ENCODE measurements at regions not wholly inside any gene's neighbourhood (a gene's known extent, or its start where the extent isn't known, plus 50 kb on each side); places are given as distances from the start of the nearest gene placed in this dataset.

DNA sequence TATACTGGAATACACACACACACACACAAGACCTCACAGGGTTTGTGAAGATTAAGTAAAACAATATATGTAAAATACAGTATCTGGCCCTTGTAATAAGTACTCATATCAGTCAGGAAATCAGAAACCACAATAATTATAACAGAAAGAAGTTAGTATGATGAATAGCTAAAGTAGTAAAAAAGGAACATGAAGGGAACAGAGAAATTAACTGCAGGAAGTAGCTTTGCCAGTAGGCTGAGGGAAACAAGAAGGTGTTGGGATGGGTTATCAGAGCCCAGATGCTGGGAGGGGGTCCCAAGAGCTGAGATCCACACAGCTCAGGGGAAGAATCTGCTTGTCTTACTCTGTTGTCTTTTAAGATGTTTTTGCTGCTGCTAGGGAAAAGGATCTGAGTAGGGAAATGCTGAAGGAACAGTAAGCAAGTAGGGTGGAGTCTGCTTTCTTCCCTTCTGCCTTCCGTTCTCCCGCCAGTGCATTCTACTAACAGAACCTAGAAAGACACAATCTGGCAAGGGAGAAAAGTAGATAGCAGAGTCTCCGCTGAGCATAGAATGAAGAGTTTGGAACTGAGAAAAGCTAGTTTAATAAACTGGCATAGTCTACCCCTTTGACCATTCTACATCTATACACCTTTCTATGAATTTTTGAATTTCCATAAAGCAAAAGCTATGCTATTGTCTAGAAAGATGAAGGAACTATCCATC lies 55.3 kb upstream of the ALDH1A1 start:
- no peak overlapping the region for H3K4me3 ChIP-seq
- no peaks in the 10 kb centered on the region for H3K9me3 ChIP-seq
- H3K27ac ChIP-seq = no peak overlapping the region
- H3K36me3 ChIP-seq = no peaks in the 10 kb centered on the region
- DNase-seq (ENCODE audit: low spot score in 2 of 2) = no peak
- 73 to 85% methylated on average over 3 of the region's 3 CpGs for WGBS, 2 donors
- H3K27me3 ChIP-seq = no peaks in the 10 kb centered on the region
- TF ChIP-seq, protein P1, sequence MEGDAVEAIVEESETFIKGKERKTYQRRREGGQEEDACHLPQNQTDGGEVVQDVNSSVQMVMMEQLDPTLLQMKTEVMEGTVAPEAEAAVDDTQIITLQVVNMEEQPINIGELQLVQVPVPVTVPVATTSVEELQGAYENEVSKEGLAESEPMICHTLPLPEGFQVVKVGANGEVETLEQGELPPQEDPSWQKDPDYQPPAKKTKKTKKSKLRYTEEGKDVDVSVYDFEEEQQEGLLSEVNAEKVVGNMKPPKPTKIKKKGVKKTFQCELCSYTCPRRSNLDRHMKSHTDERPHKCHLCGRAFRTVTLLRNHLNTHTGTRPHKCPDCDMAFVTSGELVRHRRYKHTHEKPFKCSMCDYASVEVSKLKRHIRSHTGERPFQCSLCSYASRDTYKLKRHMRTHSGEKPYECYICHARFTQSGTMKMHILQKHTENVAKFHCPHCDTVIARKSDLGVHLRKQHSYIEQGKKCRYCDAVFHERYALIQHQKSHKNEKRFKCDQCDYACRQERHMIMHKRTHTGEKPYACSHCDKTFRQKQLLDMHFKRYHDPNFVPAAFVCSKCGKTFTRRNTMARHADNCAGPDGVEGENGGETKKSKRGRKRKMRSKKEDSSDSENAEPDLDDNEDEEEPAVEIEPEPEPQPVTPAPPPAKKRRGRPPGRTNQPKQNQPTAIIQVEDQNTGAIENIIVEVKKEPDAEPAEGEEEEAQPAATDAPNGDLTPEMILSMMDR (IDR thresholded peaks at IDR 0.05) = no peak
- TF ChIP-seq POLR2A (IDR thresholded peaks at IDR 0.05) (no peak), EP300 (IDR thresholded peaks at IDR 0.05) (no peak)
- no peaks in the 10 kb centered on the region for H3K4me1 ChIP-seq

DNA sequence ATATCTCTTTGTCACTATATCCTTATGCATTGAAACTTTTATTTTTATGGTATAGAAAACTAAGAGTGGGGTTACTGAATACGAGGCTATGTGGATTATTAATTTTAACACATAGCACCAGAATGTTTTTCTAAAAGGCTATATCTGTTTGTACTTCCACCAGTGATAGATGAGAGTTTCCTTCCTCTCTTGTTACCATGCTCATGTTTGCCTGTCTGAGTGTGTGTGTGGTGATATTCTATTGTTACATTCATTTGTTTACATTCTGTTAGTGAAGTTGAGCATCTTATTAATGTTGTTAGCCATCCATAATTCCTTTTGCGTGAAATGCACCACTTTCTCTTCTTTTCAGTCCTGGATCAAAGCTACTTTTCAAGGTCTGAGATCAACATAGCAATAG lies 54.1 kb upstream of the ALDH1A1 start:
- H3K27me3 ChIP-seq = no peaks in the 10 kb centered on the region
- no peak overlapping the region for H3K27ac ChIP-seq
- 77 to 83% methylated on average over 2 of the region's 2 CpGs for WGBS, 2 donors

More for the DNA sequence above, 54.1 kb upstream of the ALDH1A1 start:
- DNase-seq (ENCODE audit: low spot score in 2 of 2) = no peak
- Histone ChIP-seq H3K4me1 (no peaks in the 10 kb centered on the region), H3K9me3 (no peaks in the 10 kb centered on the region), H3K36me3 (no peaks in the 10 kb centered on the region), H3K4me3 (no peak overlapping the region)
- TF ChIP-seq EP300 (IDR thresholded peaks at IDR 0.05) = no peak
- TF ChIP-seq, protein P1 (IDR thresholded peaks at IDR 0.05) = no peak
- no peak for TF ChIP-seq POLR2A (IDR thresholded peaks at IDR 0.05)
